Left lung (tissue), 4 donors: ENCODE measurements at regions not wholly inside any gene's neighbourhood (a gene's known extent, or its start where the extent isn't known, plus 50 kb on each side); places are given as distances from the start of the nearest gene placed in this dataset.

Source experiments
- ATAC-seq: fragments of 200-7000 bp; cut with Tn5 transposase; one replicate; pipeline ENCODE4 v1.9.1; 2020; ENCODE audit warnings: moderate library complexity
- DNase-seq, 4 donors: peaks; one replicate each; pipeline ENCODE4 v3.0.0-alpha.2; 2013 to 2020
- H3K27ac ChIP-seq, 2 donors: fragments of 200-600 bp; sonication (generic) in 1 of 2; one replicate each; pipeline versions ENCODE4 v1.5.0 to v1.8.0; 2020 to 2021
- H3K27me3 ChIP-seq, 2 donors: fragments of 200-600 bp; sonication (generic) in 1 of 2; one replicate each; pipeline versions ENCODE4 v1.5.0 to v1.8.0; 2020 to 2021
- H3K36me3 ChIP-seq, 2 donors: fragments of 200-600 bp; sonication (generic) in 1 of 2; one replicate each; pipeline versions ENCODE4 v1.5.0 to v1.8.0; 2020 to 2021
- H3K4me1 ChIP-seq, 2 donors: fragments of 200-600 bp; one replicate each; pipeline ENCODE4 v1.8.0; 2021
- H3K4me3 ChIP-seq, 2 donors: fragments of 200-600 bp; sonication (generic) in 1 of 2; one replicate each; pipeline versions ENCODE4 v1.5.0 to v1.8.0; 2020 to 2021; ENCODE audit warnings: mild to moderate bottlenecking in 1 of 2
- H3K9me3 ChIP-seq, 2 donors: fragments of 200-600 bp; sonication (generic) in 1 of 2; one replicate each; pipeline versions ENCODE4 v1.5.0 to v1.8.0; 2020 to 2021
- intact Hi-C, 2 donors: fragments of 100-400 bp; cut with DNase I; formaldehyde crosslinking; loops; one replicate each; pipeline versions ENCODE4 v1.11.2 to v1.14.2; 2022
- TF ChIP-seq, protein P1 (sequence below), 2 donors: fragments of 200-600 bp; sonication (generic) in 1 of 2; IDR thresholded peaks; one replicate each; pipeline versions ENCODE4 v1.5.0 to v1.8.0; 2021; ENCODE audit warnings: antibody characterized with exemption in 2 of 2
- donor health status: DM: no; HTN: yes; CAD: no.
- donor health status: DM: no; HTN: no; CAD: no.

DNA sequence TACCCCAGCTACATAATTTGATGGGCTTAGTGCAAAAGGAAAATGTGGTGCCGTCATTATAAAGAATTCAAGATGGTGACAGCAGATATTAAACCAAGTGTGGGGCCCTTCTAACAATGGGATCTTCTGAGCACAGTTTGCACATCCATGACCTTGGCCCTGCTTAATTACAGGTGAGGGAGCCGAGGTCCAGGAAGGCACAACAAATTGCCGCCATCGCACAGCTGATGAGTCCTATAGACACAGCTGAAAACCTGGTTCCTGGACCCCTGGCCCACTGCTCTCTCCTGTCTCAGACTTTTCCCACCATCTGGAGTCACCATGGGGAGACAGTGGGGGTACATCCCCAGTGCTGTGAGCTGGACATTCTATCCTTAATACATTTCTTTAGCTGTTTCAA is 95.8 kb upstream of the MAP4K3 start:
- Histone ChIP-seq H3K4me3 (no peak overlapping the region), H3K36me3 (no peaks in the 10 kb centered on the region), H3K27ac (no peak overlapping the region), H3K27me3 (no peaks in the 10 kb centered on the region), H3K9me3 (no peaks in the 10 kb centered on the region), H3K4me1 (peaks cover 0 to 11% of the 10 kb centered on the region in 2 donors)
- TF ChIP-seq, protein P1, sequence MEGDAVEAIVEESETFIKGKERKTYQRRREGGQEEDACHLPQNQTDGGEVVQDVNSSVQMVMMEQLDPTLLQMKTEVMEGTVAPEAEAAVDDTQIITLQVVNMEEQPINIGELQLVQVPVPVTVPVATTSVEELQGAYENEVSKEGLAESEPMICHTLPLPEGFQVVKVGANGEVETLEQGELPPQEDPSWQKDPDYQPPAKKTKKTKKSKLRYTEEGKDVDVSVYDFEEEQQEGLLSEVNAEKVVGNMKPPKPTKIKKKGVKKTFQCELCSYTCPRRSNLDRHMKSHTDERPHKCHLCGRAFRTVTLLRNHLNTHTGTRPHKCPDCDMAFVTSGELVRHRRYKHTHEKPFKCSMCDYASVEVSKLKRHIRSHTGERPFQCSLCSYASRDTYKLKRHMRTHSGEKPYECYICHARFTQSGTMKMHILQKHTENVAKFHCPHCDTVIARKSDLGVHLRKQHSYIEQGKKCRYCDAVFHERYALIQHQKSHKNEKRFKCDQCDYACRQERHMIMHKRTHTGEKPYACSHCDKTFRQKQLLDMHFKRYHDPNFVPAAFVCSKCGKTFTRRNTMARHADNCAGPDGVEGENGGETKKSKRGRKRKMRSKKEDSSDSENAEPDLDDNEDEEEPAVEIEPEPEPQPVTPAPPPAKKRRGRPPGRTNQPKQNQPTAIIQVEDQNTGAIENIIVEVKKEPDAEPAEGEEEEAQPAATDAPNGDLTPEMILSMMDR (IDR thresholded peaks at IDR 0.05) = no peak
- ATAC-seq (no peak), DNase-seq (no peak)
- intact Hi-C loops = no loop called here

DNA sequence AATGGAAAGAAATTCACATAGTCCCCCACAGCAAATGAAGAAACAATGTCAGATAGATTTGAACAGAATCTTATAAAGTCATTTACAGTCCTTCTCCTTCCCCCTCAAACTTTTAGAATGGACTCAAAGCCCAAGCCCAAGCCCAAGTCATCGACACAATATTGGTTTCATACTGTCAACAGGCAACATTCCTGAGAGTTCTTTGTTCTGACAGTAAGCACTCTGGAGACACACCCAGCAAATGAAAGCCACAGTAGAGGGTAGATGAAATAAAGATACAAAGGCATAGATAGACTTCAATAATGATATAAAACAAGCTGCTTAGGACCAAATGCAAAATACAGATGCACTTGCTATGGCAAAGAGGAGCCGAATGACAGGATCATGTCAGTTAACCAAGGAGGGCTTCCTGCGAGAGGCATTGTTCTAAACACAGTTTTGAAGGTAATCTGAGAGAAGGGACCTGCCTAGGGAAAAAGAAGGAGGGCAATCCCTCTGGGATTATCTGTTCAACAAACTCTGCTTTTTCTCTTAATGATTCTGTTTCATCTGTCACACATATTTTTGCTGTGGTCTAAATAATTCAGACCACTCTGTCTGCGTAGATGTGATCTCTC is 97.1 kb upstream of the MAP4K3 start:
- Histone ChIP-seq H3K27me3 (no peaks in the 10 kb centered on the region), H3K27ac (no peak overlapping the region), H3K4me1 (peaks cover 0 to 11% of the 10 kb centered on the region in 2 donors), H3K9me3 (no peaks in the 10 kb centered on the region), H3K36me3 (no peaks in the 10 kb centered on the region), H3K4me3 (no peak overlapping the region)
- TF ChIP-seq, protein P1 (IDR thresholded peaks at IDR 0.05) = no peak
- ATAC-seq (peak; percentile 44), DNase-seq (no peak)
- intact Hi-C loops = no loop called here

DNA sequence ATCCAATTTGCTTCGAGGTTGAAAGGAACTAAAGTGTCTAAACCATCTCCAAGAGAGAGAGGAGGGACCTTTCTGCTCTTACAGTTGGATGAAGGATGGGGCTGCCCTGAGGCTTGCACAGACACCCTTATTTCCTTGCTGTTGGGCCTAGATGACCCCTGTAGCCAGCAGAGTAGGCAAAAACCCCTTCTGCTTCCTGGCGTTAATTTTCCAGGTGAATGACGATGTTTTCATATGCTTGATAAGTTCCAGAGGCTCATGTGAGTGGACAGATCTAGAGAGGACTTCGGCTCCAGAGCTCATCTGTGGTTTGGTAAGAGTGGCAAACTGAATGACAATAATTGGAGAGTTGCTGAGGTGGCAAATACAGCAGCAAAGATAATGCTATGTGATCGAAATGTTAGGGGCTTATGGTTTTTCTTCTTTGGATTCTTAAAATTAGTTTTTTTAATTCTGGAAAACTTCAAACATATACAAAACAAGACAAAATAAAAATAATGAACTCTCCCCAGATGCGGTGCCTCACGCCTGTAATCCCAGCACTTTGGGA is 98.6 kb upstream of the MAP4K3 start:
- ATAC-seq (no peak), DNase-seq (no peak)
- peaks cover 0 to under 1% of the 10 kb centered on the region in 2 donors for H3K4me1 ChIP-seq
- TF ChIP-seq, protein P1 (IDR thresholded peaks at IDR 0.05) = no peak
- intact Hi-C loops = no loop called here
- no peaks in the 10 kb centered on the region for H3K27me3 ChIP-seq
- H3K36me3 ChIP-seq = no peaks in the 10 kb centered on the region
- H3K9me3 ChIP-seq = no peaks in the 10 kb centered on the region
- H3K27ac ChIP-seq = no peak overlapping the region
- no peak overlapping the region for H3K4me3 ChIP-seq

DNA sequence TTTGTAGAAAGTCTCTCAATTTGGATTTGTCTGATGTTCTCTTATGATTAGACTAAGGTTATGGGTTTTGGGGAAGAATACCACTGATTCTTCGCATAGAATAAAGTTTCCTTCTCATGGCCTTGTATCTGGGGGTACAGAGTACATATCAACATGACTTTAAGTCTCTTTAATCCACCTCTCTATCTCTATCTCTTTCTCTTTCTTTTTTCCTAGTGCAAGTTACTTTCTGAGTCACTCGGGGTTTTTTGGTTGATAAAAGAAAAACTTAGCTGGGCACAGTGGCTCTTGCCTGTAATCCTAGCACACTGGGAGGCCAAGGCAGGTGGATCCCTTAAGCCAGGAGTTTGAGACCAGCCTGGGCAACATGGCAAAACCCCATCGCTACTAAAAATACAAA is 100.1 kb upstream of the MAP4K3 start:
- Histone ChIP-seq H3K27ac (no peak overlapping the region), H3K36me3 (no peaks in the 10 kb centered on the region), H3K4me1 (no peaks in the 10 kb centered on the region), H3K4me3 (no peak overlapping the region), H3K27me3 (no peaks in the 10 kb centered on the region), H3K9me3 (no peaks in the 10 kb centered on the region)
- TF ChIP-seq, protein P1 (IDR thresholded peaks at IDR 0.05) = no peak
- intact Hi-C loops = no loop called here
- no peak for ATAC-seq
- no peak for DNase-seq

DNA sequence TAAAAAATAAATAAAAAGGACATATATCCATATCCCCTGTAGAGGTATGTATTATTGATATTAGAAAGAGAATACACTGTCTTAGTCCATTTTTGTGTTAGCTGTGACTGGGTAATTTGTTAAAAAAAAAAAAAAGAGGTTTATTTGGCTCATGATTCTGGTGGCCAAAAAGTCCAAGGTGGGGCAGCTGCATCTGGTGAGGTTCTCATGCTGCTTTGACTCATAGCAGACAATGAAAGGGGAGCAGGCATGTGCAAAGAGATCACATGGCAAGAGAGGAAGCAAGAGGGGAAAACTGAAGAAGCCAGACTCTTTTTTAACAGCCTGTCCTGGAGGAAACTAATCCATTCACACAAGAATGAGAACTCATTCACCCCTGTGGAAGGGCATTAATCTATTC is 101.6 kb upstream of the MAP4K3 start:
- H3K4me3 ChIP-seq = no peak overlapping the region
- TF ChIP-seq, protein P1 (IDR thresholded peaks at IDR 0.05) = no peak
- H3K27ac ChIP-seq = no peak overlapping the region
- no peaks in the 10 kb centered on the region for H3K27me3 ChIP-seq
- no peaks in the 10 kb centered on the region for H3K9me3 ChIP-seq
- H3K36me3 ChIP-seq = no peaks in the 10 kb centered on the region
- no peak for DNase-seq
- intact Hi-C loops = no loop called here
- no peak for ATAC-seq
- H3K4me1 ChIP-seq = no peaks in the 10 kb centered on the region
